ENCODE measurements at regions not wholly inside any gene's neighbourhood (a gene's known extent, or its start where the extent isn't known, plus 50 kb on each side); places are given as distances from the start of the nearest gene placed in this dataset.

- peaks cover 28% of the 10 kb centered on the region for H3K9me3 Mint-ChIP-seq
- H3K36me3 Mint-ChIP-seq = peaks cover 19% of the 10 kb centered on the region; the same call in 1 of the 2 replicates
- TF ChIP-seq, protein P1, sequence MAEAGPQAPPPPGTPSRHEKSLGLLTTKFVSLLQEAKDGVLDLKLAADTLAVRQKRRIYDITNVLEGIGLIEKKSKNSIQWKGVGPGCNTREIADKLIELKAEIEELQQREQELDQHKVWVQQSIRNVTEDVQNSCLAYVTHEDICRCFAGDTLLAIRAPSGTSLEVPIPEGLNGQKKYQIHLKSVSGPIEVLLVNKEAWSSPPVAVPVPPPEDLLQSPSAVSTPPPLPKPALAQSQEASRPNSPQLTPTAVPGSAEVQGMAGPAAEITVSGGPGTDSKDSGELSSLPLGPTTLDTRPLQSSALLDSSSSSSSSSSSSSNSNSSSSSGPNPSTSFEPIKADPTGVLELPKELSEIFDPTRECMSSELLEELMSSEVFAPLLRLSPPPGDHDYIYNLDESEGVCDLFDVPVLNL (CRISPR knock-in tag; IDR thresholded peaks at IDR 0.05; ENCODE audit: borderline replicate concordance, low read depth) = no peak
- TF ChIP-seq OVOL2 (CRISPR knock-in tag; IDR thresholded peaks at IDR 0.05; ENCODE audit: borderline replicate concordance) = no peak
- no peak for TF ChIP-seq FOXP1 (CRISPR knock-in tag; IDR thresholded peaks at IDR 0.05; ENCODE audit: borderline replicate concordance)
- TF ChIP-seq ZNF219 (CRISPR knock-in tag; IDR thresholded peaks at IDR 0.05; ENCODE audit: borderline replicate concordance) = no peak
- no peak for TF ChIP-seq NFATC4 (CRISPR knock-in tag; IDR thresholded peaks at IDR 0.05)
- TF ChIP-seq CDX4 (CRISPR knock-in tag; IDR thresholded peaks at IDR 0.05; ENCODE audit: borderline replicate concordance) = no peak
- no peaks in the 10 kb centered on the region; the same call in 1 of the 2 replicates for H3K27me3 Mint-ChIP-seq (ENCODE audit: low read depth)
- H3K4me3 Mint-ChIP-seq = no peak overlapping the region
- H3K27ac Mint-ChIP-seq = no peak overlapping the region
- H3K4me1 Mint-ChIP-seq = peaks cover 20% of the 10 kb centered on the region
- no peak for DNase-seq (ENCODE audit: low spot score)
- ChIA-PET CTCF (no interaction called here), POLR2A (no interaction called here)
- ATAC-seq = no peak
Observed at GRCh38 chr6:170044836-170045562, 245.9 kb downstream of the DLL1 start.

DNA sequence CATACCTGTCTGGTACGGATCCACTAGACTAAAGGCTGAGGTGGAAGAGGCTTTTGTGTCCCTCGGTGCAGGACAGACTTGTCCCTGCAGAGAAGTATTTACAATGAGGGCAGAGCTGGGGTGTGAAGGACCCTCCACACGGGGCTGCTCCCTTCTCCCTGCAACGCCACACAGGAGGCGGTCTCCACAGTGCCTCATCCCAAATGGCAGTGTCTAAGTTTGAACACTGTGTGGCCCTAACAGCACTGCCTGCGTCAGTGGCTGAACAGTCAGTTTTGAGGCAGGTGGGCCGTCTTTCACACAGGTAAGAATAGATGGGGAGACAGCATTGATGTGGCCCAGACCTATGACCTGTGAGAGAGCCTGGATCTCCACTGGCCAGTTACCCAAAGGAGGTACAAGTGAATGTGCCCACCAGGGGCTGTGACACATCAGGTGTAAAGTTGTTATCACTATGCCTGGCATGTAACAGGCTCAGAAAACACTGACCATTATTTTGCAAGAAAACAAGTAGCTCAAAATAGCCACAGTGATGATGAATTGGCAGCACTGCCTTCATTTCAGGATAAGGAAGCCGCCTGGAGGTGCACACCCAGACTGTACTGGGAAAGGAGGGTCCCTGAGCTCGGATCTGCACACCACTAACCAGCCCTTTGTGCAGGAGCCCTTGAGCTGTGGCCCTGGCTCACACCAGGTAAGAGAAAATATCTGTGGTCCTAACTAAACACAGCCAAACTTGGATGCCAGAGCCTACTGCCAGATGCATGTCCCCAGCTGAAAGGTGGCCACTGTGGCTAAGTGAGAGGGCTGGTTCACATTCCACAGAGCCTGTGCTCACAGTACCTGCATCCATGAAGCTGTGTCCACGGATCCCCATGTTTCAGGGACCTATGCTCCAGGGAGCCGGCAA is 246.7 kb downstream of the DLL1 start:
- H3K27ac Mint-ChIP-seq = no peak overlapping the region
- H3K36me3 Mint-ChIP-seq = peaks cover 19% of the 10 kb centered on the region; the same call in 1 of the 2 replicates
- DNase-seq (ENCODE audit: low spot score) (no peak), ATAC-seq (no peak)
- peaks cover 28% of the 10 kb centered on the region for H3K9me3 Mint-ChIP-seq
- H3K4me1 Mint-ChIP-seq = peaks cover 23% of the 10 kb centered on the region
- ChIA-PET CTCF (no interaction called here), POLR2A (no interaction called here)
- H3K4me3 Mint-ChIP-seq = no peak overlapping the region
- no peaks in the 10 kb centered on the region; the same call in 1 of the 2 replicates for H3K27me3 Mint-ChIP-seq (ENCODE audit: low read depth)
- no peak for TF ChIP-seq ZNF317 (CRISPR knock-in tag; IDR thresholded peaks at IDR 0.05; ENCODE audit: borderline replicate concordance, low read depth)
- no peak for TF ChIP-seq ZMAT4 (CRISPR knock-in tag; IDR thresholded peaks at IDR 0.05)
- TF ChIP-seq ERG (CRISPR knock-in tag; IDR thresholded peaks at IDR 0.05) = no peak
- TF ChIP-seq, protein P2, sequence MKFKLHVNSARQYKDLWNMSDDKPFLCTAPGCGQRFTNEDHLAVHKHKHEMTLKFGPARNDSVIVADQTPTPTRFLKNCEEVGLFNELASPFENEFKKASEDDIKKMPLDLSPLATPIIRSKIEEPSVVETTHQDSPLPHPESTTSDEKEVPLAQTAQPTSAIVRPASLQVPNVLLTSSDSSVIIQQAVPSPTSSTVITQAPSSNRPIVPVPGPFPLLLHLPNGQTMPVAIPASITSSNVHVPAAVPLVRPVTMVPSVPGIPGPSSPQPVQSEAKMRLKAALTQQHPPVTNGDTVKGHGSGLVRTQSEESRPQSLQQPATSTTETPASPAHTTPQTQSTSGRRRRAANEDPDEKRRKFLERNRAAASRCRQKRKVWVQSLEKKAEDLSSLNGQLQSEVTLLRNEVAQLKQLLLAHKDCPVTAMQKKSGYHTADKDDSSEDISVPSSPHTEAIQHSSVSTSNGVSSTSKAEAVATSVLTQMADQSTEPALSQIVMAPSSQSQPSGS (CRISPR knock-in tag; IDR thresholded peaks at IDR 0.05; ENCODE audit: borderline replicate concordance, low read depth) = no peak
- TF ChIP-seq ZNF263 (CRISPR knock-in tag; IDR thresholded peaks at IDR 0.05; ENCODE audit: low read depth) = no peak

DNA sequence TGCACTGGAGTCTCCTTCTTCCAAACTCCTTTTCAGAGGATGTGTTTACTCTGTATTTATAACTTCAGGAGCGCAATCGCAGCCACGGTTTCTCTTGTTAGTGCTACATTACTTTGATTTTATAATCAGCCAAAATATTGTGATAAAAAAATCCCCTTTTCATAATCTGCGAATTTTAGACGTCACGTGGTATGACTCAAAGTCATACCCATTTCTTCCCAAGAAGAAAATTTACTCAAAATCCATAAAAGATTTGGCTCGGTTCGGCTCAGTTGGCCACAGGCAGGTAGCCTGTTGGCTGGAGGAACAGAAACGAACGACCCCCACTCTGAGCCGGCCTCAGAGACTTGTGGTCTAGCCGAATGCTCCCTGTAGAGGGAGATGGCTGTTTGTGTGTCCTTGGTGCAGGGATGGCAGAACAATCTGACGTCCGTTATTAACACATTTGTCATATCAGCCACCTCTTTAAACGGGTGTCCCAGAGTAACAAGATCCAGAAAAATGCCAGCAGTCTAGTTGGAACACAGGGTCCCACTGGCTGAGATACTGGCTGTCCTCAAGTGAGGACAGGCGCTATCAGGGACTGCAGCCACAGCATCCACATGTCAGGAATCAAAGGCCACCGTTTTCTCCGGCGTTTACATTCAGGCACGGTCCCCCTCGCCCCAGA is 247.6 kb downstream of the DLL1 start:
- ATAC-seq (no peak), DNase-seq (ENCODE audit: low spot score) (no peak)
- CTCF ChIA-PET = no interaction called here
- H3K27me3 Mint-ChIP-seq (ENCODE audit: low read depth) = no peaks in the 10 kb centered on the region; the same call in 1 of the 2 replicates
- H3K36me3 Mint-ChIP-seq = peaks cover 19% of the 10 kb centered on the region; the same call in 1 of the 2 replicates
- H3K27ac Mint-ChIP-seq = no peak overlapping the region
- peaks cover 28% of the 10 kb centered on the region for H3K9me3 Mint-ChIP-seq
- H3K4me3 Mint-ChIP-seq = no peak overlapping the region
- POLR2A ChIA-PET = no interaction called here
- peaks cover 32% of the 10 kb centered on the region for H3K4me1 Mint-ChIP-seq
- no peak for TF ChIP-seq IRF2 (CRISPR knock-in tag; IDR thresholded peaks at IDR 0.05; ENCODE audit: borderline replicate concordance, low read depth)
- TF ChIP-seq KAT7 (CRISPR knock-in tag; IDR thresholded peaks at IDR 0.05; ENCODE audit: borderline replicate concordance) = no peak
- no peak for TF ChIP-seq CBFB (CRISPR knock-in tag; IDR thresholded peaks at IDR 0.05; ENCODE audit: low read depth)
- TF ChIP-seq, protein P3, sequence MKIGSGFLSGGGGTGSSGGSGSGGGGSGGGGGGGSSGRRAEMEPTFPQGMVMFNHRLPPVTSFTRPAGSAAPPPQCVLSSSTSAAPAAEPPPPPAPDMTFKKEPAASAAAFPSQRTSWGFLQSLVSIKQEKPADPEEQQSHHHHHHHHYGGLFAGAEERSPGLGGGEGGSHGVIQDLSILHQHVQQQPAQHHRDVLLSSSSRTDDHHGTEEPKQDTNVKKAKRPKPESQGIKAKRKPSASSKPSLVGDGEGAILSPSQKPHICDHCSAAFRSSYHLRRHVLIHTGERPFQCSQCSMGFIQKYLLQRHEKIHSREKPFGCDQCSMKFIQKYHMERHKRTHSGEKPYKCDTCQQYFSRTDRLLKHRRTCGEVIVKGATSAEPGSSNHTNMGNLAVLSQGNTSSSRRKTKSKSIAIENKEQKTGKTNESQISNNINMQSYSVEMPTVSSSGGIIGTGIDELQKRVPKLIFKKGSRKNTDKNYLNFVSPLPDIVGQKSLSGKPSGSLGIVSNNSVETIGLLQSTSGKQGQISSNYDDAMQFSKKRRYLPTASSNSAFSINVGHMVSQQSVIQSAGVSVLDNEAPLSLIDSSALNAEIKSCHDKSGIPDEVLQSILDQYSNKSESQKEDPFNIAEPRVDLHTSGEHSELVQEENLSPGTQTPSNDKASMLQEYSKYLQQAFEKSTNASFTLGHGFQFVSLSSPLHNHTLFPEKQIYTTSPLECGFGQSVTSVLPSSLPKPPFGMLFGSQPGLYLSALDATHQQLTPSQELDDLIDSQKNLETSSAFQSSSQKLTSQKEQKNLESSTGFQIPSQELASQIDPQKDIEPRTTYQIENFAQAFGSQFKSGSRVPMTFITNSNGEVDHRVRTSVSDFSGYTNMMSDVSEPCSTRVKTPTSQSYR (CRISPR knock-in tag; IDR thresholded peaks at IDR 0.05) = no peak
- TF ChIP-seq TEAD4 (CRISPR knock-in tag; IDR thresholded peaks at IDR 0.05) = no peak
- TF ChIP-seq TCF7 (CRISPR knock-in tag; IDR thresholded peaks at IDR 0.05; ENCODE audit: low read depth) = no peak
- TF ChIP-seq NR2C2 (CRISPR knock-in tag; IDR thresholded peaks at IDR 0.05) = no peak

Data from WTC11 (cell line).